Mammary epithelial cell (primary cell): ENCODE measurements at regions not wholly inside any gene's neighbourhood (a gene's known extent, or its start where the extent isn't known, plus 50 kb on each side); places are given as distances from the start of the nearest gene placed in this dataset.

Experiments used
- CTCF ChIP-seq, 2 donors: IDR thresholded peaks in 1 of 2; conservative IDR thresholded peaks in 1 of 2; 2 replicates each; pipeline ENCODE4 v1.5.1; 2011 to 2012; ENCODE audit warnings: inconsistent platforms in 2 of 2, low read length in 2 of 2, mild to moderate bottlenecking in 2 of 2, control low read depth in 1 of 2, low read depth in 1 of 2; ENCODE audit not compliant: insufficient read depth in 1 of 2; ENCODE audit errors: extremely low read depth in 1 of 2
- EZH2 ChIP-seq: IDR thresholded peaks from 2 replicates; pipeline ENCODE4 v1.6.1; 2012; ENCODE audit warnings: low read length, inconsistent platforms, borderline replicate concordance

- TF ChIP-seq CTCF (conservative IDR thresholded peaks at IDR 0.05 in 1 of 2, IDR thresholded peaks at IDR 0.05 in 1 of 2; ENCODE audit: extremely low read depth in 1 of 2, insufficient read depth in 1 of 2, low read depth in 1 of 2, low read length in 2 of 2), result no peak
- no peak for TF ChIP-seq EZH2
These were observed 216.6 kb downstream of the KLF6 start for GRCh38 chr10:3568392-3568791.
